Hindlimb muscle (tissue), 1 donor: ENCODE measurements at regions not wholly inside any gene's neighbourhood (a gene's known extent, or its start where the extent isn't known, plus 50 kb on each side); places are given as distances from the start of the nearest gene placed in this dataset.
"Not testable (repeated sequence)": the region's sequence is repeated elsewhere in the genome, so short reads cannot be mapped to it uniquely, and the experiment has no call there.

Experiments
- DNase-seq: peaks from one replicate; pipeline ENCODE4 v3.0.0-alpha.2; 2013

DNA sequence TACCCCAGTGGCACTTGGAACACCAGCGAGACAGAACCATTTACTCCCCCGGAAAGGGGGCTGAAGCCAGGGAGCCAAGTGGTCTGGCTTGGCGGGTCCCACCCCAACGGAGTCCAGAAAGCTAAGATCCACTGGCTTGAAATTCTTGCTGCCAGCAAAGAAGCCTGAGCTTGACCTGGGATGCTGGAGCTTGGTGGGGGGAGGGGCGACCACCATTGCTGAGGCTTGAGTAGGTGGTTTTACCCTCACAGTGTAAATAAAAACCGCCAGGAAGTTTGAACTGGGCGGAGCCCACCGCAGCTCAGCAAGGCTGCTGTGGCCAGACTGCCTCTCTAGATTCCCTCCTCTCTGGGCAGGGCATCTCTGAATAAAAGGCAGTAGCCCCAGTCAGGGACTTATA is 62.8 kb downstream of the RPS24 start:
- DNase-seq, result not testable (repeated sequence)

- not testable (repeated sequence) for DNase-seq
Measured at GRCh38 chr10:78102593-78102992, 68.9 kb downstream of the RPS24 start.

DNA sequence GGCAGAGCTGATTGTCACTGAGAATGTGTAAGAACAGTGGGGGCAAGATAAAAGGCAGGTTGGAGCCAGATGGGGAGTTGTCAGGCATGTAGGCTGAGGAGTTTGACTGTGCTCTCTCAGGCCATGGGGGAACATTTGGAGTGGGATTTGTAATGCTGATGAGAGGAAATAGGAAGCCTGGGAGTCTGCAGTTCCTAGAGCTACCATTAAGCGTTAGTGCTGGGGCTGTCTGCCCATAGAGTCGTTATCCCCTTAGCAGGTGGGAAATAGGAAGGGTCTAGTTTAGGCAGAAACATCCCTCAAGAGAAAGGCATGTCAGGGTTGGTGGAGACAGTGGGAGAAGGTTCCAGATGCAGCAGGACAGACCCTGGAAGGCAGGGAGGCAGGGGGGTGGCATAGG is 75.5 kb downstream of the RPS24 start:
- no peak for DNase-seq

DNA sequence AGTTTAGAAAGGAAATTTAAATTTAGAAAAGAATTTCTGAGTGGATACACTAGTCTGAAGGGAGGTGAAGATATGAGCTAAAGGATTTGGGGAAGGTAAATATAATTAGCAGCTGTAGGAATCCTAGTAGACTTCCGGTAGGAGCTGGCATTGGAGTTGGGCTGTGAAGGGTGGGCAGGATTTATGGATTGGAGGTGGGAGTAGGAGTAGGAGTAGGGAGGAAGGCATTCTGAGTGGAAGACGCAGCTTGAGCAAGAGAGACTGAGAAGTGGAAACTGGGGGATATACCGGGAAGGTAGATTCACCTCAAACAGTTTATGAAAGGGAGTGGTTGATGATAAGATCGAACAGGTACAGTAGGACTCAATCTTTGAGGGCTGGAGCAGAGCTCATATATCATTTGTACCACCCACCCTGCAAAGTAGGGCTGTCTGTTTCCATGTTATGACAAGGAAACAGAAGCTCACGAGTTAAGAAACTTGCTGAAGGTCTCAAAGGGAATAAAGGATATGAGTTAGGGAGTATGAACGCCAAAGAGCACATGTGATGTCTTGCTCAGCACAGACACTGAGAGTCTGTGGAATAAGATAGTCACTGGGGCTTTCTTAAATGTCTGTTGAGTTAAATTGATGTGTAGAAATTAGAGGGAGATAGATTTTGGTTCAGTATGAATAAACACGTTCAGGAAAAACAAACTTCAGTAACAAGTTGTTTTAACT is 81.6 kb downstream of the RPS24 start:
- DNase-seq, result peak; percentile 11

- DNase-seq, result no peak
Measured at GRCh38 chr10:78116361-78116760, 82.7 kb downstream of the RPS24 start.

GRCh38 chr10:78118591-78118990 is 84.9 kb downstream of the RPS24 start:
- DNase-seq, result no peak

DNA sequence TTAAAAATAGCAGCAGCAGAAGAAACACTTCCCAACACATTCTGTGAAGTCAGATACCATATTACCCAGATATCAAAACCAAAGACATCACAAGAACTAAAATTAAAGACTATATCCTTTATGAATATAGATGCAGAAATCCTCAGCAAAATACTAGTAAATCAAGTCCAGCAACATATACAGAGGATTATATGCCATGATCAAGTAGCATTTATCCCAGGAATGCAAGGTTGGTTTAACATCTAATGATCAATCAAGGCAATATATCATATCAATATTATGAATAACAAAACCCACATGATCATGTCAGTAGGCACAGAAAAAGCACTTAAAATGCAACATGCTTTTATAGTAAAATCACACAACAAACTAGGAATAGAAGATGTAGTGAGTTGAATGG is 88.1 kb downstream of the RPS24 start:
- DNase-seq, result no peak

DNA sequence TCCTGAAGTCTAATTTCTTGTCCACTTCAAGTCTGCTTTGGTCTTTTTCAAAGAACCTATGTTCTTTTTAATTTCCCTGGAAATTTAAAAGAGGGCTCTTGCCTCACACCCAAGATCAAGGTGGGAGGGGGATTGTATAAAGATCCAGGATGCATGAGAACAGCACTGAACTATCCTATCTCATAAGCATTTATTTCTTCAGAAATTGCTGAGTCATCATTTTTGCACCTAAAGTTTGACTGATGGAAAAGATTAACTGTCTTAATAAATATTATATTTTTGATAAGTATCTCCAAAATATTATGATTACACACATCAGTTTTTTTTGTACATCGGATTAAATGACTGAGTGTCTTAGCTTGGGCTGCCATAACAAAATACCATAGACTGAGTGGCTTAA is 90.5 kb downstream of the RPS24 start:
- no peak for DNase-seq

- DNase-seq, result no peak
Measured at GRCh38 chr10:78129211-78129610, 95.5 kb downstream of the RPS24 start.

- DNase-seq, result no peak
Measured at GRCh38 chr10:78130966-78131710, 97.5 kb downstream of the RPS24 start.

GRCh38 chr10:78134773-78135306 is 101.2 kb downstream of the RPS24 start:
- DNase-seq, result no peak

- no peak for DNase-seq
Measured at GRCh38 chr10:78137147-78137546, 103.5 kb downstream of the RPS24 start.

DNA sequence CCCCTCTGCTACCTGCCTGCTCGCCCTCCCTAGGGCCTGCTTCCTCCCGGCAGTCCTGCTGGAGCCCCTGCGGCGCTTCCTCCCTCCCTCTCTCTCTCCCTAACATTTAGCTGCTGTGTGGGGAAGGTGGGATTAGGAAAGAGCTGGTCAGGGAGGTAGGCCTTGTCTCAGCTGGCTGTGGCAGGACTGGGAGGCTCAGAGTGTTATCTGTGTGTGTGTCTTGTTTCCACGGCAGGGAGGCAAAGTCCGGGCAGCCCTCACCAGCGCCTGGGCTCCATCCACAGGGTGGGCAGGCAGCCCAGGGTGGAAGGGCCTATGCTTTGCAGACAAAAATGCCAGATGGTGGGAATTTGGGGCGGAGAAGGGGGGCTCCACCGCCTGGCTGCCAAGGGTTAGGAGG is 105.7 kb downstream of the RPS24 start:
- DNase-seq, result peak; percentile 19

- DNase-seq, result no peak
Measured at GRCh38 chr10:78140066-78140630, 106.5 kb downstream of the RPS24 start.

DNA sequence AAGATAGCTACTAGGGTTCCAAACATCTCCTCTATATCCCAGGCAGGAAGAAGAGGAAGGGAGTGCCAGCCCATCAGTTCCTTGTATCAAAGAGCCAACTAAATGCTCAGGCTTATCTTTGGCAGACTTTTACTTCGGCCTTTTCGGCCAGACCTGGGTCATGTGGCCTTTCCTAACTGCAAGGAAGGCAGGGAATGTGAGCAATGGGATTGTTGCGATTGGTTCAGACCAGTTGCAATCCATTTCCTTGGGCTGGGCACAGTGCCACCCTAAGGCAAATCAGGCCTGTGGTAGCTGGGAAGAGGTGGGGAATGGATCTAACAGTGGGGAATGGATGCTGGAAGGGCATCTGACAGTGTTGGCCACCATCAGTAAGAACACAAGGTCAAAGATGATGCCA is 109.9 kb downstream of the RPS24 start:
- no peak for DNase-seq

- DNase-seq, result no peak
Measured at GRCh38 chr10:78146200-78146599, 112.5 kb downstream of the RPS24 start.

GRCh38 chr10:78147202-78147601 is 113.5 kb downstream of the RPS24 start:
- DNase-seq, result no peak

DNA sequence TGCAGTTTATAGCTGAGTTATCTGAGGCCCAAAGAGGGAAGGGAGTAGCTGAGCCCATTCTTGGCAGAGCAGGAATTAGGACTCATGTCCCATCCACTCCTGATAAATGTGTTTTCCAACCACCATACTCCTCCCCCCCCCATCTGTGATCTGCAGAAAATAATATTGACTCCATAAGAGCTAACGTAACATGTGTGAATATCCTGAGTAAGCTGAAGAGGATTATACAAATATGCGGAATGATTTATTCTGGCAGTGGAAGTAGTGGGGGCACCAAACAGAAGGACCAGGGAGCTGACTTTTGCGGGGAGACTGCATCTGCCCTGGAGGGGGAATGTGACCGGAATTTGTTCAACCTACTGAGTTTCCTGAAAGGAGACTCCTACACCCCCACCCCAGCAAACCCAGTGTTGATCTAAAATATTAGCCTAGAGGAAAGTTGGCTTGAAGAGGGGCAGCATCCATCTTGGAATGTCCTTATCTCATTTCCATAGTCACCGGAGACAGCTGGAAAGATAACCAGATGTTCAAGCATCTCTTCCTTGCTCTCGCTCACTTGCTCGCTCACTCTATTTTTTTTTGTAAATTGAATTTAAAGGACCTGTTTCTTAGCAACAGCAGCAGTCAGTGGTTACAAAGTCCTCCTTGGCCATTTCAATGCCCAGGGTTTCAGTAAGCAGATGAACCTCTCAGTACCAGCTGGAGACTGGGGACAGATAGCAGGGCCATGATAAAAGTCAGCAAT is 114.7 kb downstream of the RPS24 start:
- no peak for DNase-seq

DNA sequence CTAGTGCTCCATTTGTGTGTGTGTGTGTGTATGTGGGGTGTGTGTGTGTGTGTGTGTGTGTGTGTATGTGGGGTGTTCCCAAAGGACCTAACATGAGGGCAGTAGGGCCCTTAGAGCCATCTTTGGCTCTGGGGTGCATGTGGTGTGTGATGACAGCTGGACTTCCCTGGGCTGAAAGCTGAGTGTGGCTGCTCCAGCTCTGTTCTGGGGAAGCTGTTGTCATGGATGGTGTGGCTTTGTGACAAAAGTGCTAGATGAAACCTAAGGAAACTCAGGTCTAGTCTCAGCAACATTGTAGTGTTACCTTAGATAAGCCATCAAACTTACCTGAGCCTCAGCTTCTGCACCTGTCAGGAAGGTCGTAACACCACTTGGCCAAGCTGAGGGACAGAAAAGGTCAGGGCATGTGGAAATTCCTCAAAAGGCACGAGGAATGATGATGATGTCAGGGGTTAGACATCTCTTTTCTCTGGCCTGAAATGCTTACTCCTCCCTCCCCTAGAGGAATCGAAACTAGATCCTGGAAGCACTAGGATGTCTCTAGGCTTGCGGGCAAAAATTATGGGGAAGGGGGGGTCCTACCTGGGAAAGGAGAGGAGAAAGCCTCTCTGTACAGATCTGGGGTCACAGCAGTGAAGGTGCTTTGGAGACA is 115.4 kb downstream of the RPS24 start:
- no peak for DNase-seq

DNA sequence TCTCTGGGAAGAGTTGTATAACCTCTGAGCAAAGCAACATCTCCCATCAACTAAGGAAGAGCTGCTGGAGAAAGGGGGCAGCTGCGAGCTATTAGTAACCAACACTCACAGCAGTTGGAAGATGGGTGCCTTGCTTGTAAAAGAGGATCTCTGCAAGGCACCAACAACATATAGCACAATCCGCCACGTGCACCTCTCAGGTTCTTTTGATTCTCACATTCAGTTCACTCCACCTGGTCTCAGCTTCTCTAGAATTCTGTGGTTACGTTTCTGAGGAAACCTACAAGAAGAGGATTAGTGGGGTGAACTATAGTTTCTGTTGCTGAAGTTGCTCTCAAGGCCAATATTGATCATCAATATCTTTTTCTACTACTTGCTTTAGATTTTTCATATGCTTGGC is 117.1 kb downstream of the RPS24 start:
- DNase-seq, result no peak

DNA sequence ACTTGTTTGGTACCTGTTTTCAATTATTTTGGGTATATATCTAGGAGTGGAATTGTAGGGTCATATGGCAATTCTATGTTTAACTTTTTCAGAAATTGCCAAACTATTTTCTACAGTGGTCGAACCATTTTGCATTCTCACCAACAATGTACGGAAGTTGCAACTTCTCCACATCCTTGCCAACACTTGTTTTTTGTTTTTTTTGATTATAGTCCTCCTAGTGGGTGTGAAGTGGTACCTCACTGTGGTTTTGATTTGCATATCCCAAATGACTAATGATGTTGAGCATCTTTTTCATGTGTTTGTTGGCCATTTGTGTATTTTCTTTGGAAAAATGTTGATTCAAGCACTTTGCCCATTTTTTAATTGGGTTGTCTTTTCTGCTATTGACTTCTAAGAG is 122.1 kb downstream of the RPS24 start:
- DNase-seq, result no peak

DNA sequence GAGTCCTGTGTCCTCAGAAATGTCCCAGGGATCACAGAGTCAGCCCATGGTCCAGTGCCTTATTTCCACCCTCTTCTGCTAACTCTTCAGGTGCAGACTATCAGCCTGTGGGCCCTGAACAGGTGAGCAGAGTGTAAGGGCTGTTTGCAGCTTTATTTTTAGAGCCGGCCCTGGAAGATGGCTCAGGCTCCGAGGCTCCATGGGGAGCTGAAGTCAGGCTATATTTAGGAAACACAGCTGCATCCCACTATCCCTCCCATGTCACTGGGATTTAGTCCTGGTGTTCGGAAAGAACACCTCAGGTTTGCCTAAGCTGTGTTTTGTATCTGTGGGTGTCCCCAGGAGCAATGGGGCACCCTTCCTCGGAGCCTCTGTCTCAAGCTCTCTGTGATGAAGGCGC is 126.9 kb downstream of the RPS24 start:
- peak; percentile 26 for DNase-seq
